Fibroblast of skin of left quadriceps (primary cell): ENCODE measurements at regions not wholly inside any gene's neighbourhood (a gene's known extent, or its start where the extent isn't known, plus 50 kb on each side); places are given as distances from the start of the nearest gene placed in this dataset.
"Not testable (repeated sequence)": the region's sequence is repeated elsewhere in the genome, so short reads cannot be mapped to it uniquely, and the experiment has no call there.

ENCODE experiments used
- DNase-seq, 2 experiments: peaks; one replicate each; pipeline ENCODE4 v3.0.0-alpha.2; 2013; ENCODE audit warnings: low read depth in 2 of 2

DNA sequence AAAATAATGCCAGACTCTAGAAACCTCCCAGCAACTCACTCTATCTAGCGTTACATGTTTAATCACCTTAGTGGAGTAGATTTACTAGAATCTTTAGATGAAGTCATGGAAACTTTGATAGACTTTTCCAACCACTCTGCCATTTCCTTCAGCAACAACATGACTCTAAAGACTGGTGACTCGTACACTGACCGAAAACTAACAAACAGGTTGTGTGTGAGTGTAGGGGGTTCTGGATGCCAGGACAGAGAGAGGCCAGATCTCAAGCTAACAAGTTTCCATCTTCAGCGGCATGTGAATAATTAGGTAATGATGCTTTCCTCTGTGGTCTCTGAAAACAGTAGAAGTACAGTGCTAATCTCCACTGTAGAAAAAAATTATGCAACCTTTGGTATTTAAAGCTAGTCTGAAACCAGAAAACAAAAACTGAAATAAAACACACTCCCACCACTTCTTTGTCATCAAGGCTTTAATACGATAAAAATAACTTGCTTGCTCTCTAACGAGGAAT is 286.4 kb downstream of the PRDM5 start:
- no peak for DNase-seq

DNA sequence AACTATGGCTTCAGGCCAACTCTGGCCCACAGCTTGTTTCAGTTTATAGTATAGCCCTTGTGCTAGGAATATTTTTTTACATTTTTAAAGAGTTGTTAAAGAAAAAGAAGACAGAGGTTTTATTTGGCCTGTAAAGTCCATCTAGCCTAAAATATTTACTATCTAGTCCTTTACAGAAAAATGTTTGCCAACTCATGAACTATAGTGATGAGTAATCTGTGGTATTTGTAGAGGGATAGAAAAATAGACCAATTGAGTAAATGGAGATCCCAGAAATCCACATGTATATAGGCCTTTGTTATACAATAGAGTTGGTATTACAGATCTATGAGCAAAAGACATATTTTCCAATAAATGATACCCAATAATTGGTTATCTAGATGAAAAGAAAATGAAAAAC is 288.7 kb downstream of the PRDM5 start:
- peak; percentile 6 to 10 for DNase-seq

DNA sequence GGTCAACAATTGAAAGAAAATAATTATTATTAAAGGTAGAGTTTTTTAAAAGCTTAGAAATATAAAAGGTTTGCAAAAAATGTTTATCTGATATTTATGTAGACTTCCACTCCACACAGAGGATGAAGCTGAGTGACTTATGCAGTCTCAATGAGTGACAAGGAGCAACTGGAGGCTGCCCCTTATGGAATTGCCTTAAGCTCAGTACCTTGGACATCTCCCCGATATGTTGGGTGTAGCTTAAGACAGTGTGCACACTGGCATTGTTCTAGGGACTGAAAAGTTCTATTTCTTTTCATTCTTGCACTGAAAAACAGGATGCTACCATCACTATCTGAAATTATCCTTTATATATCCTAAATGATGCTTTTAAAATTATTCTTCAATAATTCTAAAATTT is 292.1 kb downstream of the PRDM5 start:
- no peak for DNase-seq

DNA sequence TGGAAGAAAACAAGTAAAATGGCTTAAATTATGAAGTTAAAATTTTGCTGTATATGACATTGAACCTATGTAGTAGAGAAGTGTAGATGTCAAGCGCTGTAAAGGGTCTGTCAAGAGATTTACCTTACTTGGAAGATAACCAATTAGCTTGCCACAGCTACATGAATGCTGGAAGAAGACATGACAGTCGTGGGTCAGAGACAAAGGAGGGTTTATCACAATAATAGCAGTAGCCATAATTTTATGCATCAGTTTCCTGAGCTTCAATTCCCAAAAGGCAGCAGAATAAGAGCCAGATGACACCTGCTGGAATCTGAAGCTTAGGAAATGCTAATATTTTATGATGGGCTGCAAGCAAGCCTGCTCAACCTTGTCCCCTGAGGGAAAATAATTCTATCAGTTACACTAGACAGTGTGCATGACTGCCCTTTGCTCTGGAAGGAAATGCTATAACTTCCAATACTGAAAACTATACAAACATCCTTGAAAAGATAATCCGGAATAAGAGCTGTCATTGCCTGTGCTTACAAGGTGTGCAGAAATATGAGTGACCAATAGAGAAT is 292.9 kb downstream of the PRDM5 start:
- DNase-seq, result no peak

DNA sequence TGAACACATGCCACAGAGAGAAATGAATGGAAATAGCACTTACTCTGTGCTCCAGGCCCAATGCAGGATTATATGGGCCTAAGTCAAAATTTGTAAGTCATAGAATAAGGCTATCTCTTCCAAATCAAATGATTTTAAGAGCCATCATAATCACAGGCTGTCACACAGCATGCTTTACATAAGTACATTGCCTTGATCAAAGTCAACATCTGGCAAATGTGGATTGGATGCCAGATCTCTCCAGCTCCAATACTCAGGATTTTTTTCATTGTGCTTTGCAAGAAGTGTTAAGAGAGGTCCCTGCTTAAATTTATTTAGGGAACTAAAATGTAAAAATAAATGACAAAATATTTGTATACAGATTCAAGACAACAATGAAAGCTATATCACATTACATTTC is 299.9 kb downstream of the PRDM5 start:
- no peak for DNase-seq

DNA sequence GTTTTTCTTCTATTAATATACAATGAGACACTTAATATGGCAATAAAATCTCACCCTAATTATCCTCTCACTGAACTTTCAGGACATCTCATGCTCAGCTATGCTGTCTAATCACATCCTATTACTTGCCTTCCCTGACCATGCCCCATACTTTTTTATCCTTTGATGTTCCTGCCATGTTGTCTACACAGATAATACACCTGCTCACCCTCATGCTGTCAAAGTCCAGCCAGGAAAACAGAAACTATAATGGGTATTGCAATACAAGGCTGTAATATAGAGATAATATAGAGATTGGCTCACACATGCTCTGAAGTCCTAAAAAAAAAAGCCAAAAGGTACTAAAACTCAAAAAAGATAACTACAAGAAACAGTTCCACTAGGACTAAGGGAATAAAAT is 305.4 kb downstream of the PRDM5 start:
- no peak for DNase-seq

DNA sequence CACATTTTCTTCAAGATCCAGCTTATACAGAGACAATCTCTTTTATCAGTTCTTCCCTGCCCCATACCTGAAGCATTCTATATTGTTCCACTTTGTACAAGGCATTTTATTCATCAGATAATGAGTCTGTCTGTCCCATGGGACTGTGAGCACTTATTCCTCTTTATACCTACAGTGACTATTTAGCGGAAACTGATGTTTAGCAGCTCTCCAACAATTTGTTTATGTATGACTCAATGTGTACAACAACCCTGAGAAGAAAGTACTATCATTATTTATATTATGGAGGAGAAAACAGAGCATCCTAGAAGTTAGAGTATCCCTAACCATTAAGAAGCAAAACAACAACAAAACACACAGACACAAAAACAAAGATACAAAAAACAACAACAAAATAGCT is 306.5 kb downstream of the PRDM5 start:
- no peak for DNase-seq

DNA sequence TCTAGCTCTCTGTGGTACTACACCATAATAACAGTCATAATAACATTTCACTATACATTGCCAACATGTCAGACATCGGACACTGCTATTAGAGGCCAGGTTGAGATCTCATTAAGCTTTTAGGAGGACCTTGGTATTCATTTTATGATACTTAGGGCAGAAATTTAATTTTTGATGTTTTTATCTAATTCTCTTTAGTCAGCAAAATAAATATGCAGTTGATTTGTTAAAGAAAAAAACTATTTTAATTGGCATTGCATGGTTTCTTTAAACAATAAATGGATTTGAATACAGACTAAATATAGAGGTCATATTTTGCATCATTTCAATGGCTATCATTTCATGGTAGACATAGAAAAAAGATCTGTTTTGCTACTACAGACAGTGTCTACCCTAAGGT is 308.7 kb downstream of the PRDM5 start:
- no peak for DNase-seq

DNA sequence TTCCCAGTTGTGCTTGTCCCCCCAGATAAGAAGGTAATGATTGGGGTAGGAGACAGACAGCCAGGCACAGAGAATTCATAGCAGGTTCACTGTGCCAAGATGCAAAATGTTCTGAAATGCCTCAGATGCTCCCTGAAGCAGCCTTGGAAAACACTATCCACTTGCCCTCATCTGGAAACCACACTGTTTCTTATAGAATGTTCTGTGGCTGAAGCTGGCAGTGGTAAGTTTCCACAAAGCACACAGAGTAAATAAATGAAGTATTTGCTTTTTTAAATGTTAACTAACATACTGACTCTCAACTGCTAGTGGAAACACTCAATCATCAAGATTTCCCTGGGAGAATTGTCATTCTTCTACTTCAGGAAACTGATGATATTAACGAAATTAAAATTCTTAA is 311.4 kb downstream of the PRDM5 start:
- DNase-seq, result no peak

DNA sequence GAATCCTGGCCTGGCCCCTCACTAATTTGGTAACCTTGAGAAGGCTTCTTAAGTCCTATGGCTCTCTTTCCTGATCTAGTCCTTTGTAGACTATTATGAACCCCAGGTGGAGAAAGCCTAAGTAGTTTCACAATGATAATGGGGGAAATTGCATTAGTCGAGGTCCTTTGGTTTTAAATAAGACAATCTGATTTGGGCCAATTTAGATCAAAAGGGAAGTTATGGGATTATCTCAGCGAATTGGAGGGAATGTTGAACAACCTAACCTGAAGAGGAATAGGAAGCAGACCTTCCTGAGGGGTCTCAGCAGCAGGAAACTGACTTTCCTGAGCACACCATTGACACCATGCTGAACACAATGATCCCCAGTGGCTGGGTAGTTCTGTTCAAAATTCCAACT is 331.5 kb downstream of the PRDM5 start:
- DNase-seq, result no peak

DNA sequence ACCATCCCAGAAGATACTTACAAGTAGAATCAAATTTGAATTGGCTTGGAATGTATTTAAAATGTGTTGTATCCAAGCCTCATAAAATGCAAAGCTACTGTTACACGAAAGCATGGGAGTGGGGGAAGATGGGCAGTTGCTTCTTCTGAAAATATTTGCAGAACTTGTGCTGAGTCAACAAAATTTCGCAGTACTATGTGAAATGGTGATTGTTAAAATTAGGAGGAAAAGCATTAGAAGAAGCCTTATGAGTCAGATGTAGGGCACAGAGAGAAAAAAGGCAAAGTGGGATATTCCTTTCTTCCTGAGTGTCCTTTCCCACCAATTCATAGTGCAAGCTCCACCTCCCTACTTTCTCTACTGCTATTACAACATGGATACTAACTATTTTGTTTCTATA is 332.7 kb downstream of the PRDM5 start:
- DNase-seq, result no peak

DNA sequence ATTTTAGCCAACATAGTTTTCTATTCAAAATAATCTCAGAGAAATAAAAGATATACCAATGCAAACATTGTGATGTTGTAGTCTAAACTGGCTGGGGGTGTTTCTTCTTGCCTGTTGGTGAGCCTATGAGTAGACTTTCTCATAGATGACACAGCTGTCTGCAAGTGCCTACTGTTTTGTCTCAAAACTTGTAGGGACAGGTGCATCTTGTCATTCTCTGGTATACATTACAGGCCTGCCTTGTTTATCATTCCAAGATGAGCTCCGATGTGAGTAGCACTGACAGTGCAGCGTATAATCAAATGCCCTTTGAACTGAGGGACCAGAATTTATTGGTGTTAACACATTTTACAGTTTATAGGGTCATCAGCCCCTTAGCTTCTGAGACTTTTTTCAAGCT is 353.8 kb downstream of the PRDM5 start:
- no peak for DNase-seq

DNA sequence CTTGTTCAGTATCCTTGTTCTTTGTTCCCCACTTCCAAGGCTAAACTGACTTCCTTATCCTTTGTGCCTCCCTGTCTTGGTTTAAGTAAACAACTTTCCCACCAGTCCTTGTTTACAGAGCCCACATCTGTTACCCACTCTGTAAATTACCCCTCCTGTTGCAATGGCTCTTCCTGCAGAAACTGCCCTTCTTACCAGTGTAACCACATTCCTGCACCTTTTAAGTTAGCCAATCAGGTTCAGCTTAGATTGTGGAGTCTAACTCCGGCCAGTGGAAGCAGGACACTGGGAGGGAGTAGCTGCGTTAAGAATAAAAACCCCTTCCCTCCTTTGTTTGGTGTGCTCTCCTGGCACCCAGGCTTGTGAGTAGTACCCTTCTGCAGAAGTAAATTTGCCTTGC is 360.9 kb downstream of the PRDM5 start:
- DNase-seq, result no peak

DNA sequence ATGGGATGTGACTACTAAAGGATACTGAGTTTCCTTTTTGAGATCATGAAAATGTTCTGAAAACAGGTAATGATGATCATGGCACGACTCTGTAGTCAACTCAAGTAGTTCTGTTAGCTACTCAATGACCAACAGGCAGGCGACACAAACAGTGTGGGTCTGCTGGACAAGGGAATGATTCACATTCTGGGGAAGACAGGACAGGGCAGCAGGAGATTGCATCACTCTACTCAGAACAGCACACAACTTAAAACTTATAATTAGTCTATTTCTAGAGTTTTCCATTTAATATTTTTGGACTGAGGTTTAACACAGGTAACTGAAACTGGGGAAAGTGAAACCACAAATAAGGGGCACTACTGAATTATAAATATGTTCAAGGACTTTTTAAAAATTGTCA is 365.2 kb downstream of the PRDM5 start:
- DNase-seq, result peak in 1 of 2 experiments; percentile 5

DNA sequence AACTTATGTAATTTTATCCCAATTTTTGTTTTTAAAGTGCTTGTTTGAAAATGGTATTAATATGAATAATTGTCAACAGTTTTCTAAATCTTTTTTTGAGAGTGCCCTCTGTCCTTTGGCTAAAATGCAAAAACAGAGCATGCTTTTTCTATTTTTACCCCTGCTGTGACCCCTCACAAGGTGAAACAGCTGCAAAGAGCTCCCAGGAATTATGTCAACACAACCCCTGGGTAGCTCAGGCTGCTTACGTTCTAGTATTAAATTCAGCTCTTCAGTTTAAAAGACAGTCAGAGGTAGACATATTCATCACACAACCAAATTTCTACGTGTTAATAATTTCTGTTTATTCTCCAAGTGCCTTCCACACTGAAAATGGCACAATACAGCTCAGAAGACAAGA is 367.5 kb downstream of the PRDM5 start:
- DNase-seq, result no peak

DNA sequence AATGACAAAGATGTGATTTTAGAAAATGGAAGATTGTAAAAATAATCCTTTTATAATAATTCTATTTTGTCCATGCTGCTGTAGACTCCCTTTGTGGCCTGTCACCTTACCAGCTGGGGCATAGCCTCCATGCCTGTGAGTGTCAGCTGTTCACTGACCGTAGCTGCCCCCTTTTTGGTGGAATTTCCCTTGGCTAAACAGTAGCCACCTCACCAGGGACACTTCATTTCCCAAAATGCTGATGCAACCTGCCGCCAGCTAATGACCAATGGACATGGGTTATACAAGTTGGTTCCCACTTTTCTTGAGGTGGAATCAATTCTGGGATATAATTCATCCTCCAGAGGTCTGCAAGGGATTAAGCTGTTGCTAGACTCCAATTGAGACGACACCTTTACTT is 368.4 kb downstream of the PRDM5 start:
- no peak for DNase-seq

DNA sequence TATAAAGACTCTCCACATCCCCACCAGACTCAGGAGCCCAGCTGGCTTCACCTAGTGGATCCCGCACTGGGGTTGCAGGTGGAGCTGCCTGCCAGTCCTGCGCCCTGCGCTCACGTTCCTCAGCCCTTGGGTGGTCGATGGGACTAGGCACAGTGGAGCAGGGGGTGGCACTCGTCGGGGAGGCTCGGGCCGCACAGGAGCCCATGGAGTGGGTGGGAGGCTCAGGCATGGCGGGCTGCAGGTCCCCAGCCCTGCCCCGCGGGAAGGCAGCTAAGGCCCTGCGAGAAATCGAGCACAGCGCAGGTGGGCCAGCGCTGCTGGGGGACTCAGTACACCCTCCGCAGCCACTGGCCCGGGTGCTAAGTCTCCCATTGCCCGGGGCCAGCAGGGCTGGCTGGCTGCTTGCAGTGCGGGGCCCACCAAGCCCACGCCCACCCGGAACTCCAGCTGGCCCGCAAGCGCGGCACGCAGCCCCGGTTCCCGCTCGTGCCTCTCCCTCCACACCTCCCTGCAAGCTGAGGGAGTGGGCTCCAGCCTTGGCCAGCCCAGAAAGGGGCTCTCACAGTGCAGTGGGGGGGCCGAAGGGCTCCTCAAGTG is 371.8 kb downstream of the PRDM5 start:
- not testable (repeated sequence) for DNase-seq

DNA sequence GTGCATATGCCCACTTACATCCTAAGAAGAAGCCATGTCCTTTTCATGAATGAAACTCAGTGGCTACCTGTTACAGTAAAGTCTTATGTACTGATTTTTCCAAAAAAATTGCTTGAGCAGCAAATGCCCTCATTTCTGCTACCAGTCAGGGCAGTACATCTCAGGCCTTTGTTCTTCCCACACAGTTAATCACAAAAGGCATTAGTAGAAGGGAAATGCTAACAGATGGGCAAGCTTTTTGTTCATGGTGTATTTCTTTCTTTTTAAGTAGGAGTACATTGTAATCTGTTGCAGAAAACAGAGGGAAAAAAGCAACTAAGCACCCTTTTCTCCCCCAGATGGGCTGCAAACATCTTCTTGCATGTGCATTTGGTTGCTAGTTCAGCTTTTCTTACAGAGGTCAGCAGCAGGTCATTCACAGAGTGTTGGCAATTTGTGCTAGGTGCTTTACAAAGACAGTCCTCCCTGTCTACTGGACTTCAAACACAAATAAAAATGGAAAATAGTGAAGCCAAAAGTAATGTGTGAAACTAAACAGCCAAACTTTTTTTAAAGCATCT is 373.4 kb downstream of the PRDM5 start:
- DNase-seq, result no peak

DNA sequence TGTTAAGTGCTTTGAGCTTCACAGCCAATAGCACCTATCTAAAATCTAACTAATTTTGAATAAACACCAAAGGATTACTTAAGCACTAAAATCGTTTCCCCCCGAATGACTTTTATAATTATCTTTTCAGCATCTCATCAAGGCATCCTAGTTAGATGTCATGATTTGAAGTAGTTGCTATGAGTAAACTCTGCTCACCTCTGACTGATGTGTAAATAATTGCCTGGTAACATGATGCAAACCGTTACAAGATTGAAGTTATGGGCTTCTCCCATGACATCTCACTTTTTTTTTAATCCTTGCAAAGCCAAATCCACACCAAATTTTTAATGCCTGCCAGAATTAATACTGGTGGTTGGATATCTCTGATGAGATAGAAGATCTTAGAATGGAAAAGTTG is 377.1 kb downstream of the PRDM5 start:
- no peak for DNase-seq

DNA sequence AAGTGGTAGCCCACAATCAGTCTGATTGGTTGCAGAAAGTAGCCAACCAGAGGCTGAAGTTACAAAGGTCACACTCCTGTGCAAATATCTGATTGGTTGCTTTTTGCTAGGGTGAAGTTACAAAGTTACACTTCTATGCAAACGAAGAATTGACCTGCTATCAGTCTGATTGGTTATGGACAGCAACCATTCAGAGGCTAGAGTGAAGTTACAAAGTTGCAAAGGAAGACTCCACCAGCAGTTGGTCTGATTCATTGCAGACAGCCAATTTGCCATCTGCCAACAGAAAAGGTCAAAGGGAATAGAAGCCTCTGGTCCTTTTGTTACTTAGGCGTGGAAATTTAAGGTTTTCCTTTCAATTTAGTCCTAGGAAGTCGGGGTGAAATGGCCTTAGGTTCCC is 377.7 kb downstream of the PRDM5 start:
- DNase-seq, result no peak

DNA sequence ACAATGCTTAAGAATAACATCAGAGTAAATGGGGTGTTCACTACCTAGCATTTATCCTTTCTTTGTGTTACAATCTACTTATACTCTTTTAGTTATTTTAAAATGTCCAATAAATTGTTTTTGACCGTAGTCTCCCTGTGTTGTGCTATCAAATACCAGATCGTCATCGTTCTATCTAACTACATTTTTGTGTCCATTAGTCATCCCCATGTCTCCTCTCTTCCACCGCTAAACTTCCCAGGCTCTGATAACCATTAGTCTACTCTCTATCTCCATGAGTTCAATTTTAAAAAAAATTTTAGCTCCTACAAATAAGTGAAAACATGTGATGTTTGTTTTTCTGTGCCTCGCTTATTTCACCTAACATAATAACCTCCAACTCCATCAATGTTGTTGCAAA is 381.9 kb downstream of the PRDM5 start:
- no peak for DNase-seq

DNA sequence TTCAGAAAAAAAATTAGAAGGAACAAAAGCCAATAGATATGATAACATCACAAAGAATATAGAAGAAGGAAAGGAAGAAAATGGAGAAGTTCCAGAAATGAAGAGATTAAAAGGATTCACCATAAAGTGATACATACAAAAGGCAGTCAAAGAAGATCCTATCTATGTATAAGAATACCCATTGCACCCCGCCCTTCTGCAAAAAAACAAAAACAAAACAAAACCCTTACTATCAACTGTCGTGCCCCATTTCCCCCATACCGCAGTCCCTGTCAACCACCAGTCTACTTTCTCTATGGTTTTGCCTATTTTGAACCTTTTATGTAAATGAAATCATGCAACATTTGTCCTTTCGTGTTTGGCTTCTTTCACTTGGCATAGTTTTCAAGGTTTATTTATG is 385.6 kb downstream of the PRDM5 start:
- DNase-seq, result no peak

DNA sequence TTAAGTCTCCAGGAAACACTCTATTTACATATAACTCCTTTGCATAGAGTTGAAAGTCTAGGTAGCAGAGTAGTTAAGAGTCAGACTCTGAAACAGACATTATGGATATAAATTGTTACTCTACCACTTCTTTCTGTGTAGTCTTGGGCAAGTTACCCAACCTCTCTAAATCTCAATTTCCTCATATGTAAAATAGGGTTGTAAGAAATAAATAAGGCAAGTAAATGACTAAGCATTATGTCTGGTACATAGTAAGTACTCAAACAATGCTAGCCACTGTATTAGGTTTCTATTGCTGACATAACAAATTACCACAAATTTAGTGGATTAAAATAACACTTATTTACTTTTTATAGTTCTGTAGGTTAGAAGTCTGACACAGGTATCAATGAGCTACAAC is 394.1 kb downstream of the PRDM5 start:
- no peak for DNase-seq

DNA sequence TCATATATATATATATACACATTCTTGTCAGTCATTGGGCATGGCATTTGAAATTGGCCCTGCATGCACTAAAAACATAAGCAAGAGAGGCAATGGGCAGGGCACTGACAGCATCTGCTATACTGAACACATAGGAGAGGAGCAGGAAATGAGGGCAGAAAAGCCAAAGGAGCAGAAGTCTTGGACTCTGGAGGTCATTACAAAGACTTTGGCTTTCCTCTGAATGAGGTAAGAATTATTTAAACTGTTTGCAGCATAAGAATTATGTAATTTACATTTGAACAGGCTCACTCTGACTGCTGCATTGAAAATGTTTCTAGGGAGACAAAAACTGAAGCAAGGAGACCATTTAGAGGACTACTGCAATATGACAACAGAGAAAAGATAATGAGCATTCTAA is 396.5 kb downstream of the PRDM5 start:
- no peak for DNase-seq
